SK-MEL-5 (cell line): ENCODE measurements at regions not wholly inside any gene's neighbourhood (a gene's known extent, or its start where the extent isn't known, plus 50 kb on each side); places are given as distances from the start of the nearest gene placed in this dataset.
"Not testable (repeated sequence)": the region's sequence is repeated elsewhere in the genome, so short reads cannot be mapped to it uniquely, and the experiment has no call there.

ENCODE experiments used
- DNase-seq: peaks from one replicate; pipeline ENCODE4 v3.0.0-alpha.2; 2016; ENCODE audit warnings: low read depth, low spot score
- in situ Hi-C: cut with HindIII; loops from 2 replicates; pipeline ENCODE4 v1.10.0; 2016; ENCODE audit warnings: low sequenced_read_pairs, high pct_unique_total_duplicates, low pct_unique_long_range_greater_than_20kb

DNA sequence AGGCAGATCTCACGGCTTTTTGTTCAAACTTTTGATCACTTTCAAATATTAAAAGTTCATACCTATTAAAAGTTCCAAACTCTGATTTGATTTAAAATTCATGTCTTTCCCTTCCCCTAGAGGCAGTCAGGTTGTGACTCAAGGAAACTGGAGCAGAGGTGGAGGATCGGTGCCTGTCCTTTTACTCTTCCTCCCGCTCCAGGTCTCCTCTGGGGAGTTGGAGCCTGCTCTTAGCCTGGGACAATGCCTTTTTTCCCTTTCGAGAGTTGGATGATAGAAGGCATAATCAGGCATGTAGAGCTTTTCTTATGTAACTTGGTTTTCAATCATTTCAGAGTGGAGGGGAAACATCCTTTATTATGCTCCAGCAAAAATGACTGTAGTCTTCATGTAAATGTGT, 1706.1 kb upstream of the CELF4 start:
- no peak for DNase-seq
- in situ Hi-C loops: no loop called here

DNA sequence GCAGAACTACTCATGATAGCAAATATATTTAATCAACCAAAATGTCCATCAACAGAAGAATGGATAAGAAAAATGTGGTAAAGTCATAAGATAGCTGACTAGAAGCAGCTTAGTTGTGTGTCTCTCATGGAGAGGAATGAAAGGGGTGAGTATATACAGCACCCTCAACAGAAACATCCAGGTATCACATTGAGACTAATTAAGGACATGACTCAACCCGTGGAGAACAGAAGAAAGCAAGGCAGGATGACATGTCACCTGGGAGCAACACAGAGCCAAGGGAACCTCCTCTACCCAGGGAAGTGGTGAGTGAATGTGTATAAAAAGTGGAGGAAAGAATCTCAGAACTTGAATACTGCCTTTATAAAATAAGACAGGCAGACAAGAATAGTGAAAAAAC, 1695.0 kb upstream of the CELF4 start:
- in situ Hi-C loops: no loop called here
- no peak for DNase-seq

DNA sequence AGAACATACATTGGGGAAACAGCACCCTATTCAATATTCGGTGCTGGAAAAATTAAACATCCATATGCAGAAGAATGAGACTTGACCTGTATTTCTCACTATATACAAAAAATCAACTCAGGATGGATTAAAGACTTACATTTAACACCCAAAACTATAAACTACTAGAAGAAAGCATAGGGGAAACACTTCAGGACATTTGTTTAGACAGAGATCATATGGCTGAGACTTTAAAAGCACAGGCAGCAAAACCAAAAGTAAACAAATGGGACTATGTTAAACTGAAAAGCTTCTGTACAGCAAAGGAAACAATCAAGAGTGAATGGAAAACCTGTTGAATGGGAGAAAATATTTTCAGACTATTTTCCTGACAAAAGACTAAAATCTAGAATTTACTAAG, 1694.1 kb upstream of the CELF4 start:
- in situ Hi-C loops: no loop called here

DNA sequence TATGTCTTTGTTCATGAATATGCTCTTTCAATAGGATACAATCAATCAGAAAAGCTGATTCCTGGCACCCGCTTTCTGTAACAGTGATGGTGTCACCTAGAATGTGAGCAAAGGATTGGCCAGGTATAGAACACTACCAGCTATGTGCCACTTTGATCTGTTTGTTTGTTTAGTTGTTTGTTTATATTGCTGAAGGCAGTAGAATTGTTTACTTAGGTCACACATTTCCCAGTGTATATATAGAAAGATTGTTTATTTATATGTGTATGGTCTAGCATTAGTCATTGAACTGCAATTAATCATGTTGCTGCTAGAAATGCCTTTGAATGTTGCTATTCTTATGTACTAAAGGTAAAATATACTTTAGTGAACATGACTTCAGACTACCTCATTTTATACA, 1678.6 kb upstream of the CELF4 start:
- no peak for DNase-seq

More for the DNA sequence above, 1694.1 kb upstream of the CELF4 start:
- DNase-seq: no peak

GRCh38 chr18:39241534-39241933, 1675.9 kb upstream of the CELF4 start:
- no peak for DNase-seq
- in situ Hi-C loops: no loop called here

More for the DNA sequence above, 1678.6 kb upstream of the CELF4 start:
- in situ Hi-C loops: no loop called here

DNA sequence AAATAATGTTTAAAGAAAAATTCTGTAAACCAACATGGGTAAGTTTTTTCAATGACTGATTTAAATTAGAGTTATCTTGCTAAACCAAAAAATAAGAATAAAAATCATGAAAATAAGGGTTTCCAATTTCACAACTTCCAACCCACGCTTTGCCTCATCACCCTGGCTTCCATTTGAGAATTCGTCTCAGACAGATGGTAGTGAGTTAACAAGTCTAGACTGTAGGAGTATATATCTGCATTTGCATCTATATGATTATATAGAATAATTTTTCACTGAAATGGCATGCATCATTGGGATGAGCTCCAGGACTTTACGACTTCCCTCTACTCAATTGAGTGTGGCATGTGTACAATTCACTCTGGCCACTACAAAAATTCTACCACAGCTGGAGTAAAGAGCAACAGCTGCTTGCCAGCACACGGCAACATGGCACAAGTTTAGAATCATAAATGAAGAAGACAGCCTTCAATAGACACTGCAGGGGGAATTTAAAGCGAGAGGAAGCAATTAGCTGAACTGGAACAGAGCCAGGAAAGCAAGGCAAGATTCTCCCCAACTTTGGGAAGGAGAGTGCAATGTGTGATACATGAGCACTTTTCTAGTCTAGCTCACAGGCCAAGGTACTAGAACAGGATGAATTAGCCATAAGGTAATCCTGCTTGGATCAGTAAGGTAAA, 1673.5 kb upstream of the CELF4 start:
- in situ Hi-C loops: no loop called here
- DNase-seq: no peak

DNA sequence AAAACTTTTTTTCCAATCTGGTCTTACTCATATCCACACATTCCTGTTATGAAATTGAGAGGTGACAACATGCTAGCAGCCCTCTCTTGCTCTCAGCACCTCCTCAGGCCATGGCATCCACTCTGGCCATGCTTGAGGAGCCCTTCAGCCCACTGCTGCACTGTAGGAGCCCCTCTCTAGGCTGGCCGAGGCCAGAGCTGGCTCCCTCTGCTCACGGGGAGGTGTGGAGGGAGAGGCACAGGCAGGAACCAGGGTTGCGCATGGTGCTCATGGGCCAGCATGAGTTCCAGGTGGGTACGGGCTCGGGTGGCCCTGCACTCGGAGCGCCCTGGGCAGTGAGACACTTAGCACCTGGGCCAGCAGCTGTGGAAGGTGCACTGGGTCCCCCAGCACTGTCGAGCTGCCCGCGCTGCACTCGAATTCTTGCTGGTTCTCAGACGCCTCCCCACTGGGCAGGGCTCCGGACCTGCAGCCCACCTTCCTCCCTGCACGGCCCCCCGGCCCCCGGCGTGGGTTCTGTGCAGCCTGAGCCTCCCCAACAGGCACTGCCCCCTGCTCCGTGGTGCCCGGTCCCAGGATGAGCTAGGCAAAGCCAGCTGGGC, 1669.6 kb upstream of the CELF4 start:
- in situ Hi-C loops: no loop called here
- no peak for DNase-seq

- DNase-seq: no peak
- in situ Hi-C loops: no loop called here
Observed at GRCh38 chr18:39232937-39233336, 1667.3 kb upstream of the CELF4 start.

GRCh38 chr18:39232490-39232889, 1666.9 kb upstream of the CELF4 start:
- in situ Hi-C loops: no loop called here
- DNase-seq: no peak

DNA sequence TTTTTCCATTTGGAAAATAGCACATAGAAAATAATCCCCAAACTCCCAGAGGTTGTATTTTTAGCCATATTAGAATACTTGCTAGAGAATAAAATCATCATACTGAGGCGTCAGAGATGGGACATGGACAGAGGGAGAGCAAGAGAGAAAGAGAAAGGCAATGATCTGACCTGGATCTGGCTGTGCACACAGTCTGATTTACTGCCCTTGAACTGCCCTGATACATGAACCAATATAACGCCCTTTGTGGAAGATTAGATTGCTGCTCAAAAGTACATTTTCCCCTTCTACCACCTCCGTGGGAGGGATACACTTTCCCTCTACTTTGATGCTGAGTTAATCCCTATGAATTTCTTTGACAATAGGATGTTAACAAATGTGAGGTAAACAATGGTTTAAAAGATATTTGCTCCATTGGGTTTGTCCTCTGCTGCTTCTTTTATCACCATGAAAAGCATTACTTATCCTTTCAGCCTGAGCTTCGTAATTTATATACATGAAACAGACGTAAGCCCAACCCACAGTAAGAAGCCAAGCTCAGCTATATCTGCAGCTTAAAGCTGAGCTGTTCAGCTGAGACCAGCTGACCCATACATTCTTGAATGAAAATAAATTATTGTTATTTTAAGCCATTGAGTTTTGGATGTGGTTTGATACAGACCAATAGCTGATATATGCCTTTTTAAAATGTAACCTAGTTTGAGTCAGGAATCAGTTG, 1664.6 kb upstream of the CELF4 start:
- in situ Hi-C loops: no loop called here

GRCh38 chr18:39227769-39228168, 1662.2 kb upstream of the CELF4 start:
- in situ Hi-C loops, DNase-seq: not testable (repeated sequence)

More for the DNA sequence above, 1664.6 kb upstream of the CELF4 start:
- no peak for DNase-seq

- in situ Hi-C loops: no loop called here
Observed at GRCh38 chr18:39225373-39225772, 1659.8 kb upstream of the CELF4 start.

DNA sequence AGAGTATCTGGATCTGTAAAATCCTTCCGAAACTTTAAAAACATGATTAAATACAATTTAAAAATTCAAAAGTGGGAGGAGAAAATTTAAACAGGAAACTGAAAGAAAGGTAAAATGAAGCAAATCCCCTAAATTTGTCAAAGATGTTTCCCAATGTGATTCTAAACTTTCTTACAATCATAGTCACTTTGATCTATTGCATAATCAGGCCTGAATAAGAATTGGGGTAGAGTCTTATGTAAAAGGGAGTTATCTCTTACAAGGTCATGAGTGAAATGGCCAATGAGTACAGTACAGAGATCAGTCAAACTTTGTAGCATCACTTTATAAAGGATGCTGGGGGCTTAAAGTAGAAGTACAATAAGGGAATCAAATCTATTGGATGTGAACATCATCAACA, 1657.7 kb upstream of the CELF4 start:
- in situ Hi-C loops: no loop called here
- no peak for DNase-seq

More at GRCh38 chr18:39225373-39225772, 1659.8 kb upstream of the CELF4 start:
- no peak for DNase-seq

- DNase-seq: no peak
- in situ Hi-C loops: no loop called here
Observed at GRCh38 chr18:39215920-39216319, 1650.3 kb upstream of the CELF4 start.

GRCh38 chr18:39211461-39211860, 1645.9 kb upstream of the CELF4 start:
- no peak for DNase-seq
- in situ Hi-C loops: no loop called here

- in situ Hi-C loops: no loop called here
- DNase-seq: no peak
Observed at GRCh38 chr18:39209173-39209572, 1643.6 kb upstream of the CELF4 start.

DNA sequence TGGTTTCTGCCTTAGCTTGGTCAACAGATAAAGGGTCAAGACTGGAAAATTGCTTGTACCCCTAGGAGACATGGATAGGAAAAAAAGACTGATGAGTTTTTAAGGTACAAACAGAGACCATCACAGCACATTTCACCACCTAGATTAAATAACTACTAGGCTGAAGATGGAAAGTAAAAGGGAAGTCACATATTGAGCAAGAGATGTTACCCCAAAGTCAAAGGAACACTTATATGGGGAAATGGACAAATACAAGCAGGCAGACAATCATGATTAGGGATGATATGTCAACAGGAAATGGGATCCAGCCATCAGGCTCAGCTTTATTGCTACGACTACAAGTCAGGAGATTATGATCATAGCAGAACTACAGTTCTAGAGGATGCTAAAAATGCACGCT, 1643.1 kb upstream of the CELF4 start:
- in situ Hi-C loops: no loop called here
- DNase-seq: no peak

- in situ Hi-C loops: no loop called here
Observed at GRCh38 chr18:39208190-39208589, 1642.6 kb upstream of the CELF4 start.

More at GRCh38 chr18:39208190-39208589, 1642.6 kb upstream of the CELF4 start:
- DNase-seq: no peak
